SU-DHL-6 (cell line): ENCODE measurements at regions not wholly inside any gene's neighbourhood (a gene's known extent, or its start where the extent isn't known, plus 50 kb on each side); places are given as distances from the start of the nearest gene placed in this dataset.

Source experiments
- H2AFZ ChIP-seq: fragments of 200-600 bp; sonication (generic); 2 replicates; pipeline ENCODE4 v1.6.1; 2014; ENCODE audit warnings: low read depth, mild to moderate bottlenecking, moderate library complexity, mixed read lengths, antibody characterized with exemption, low read length; ENCODE audit not compliant: severe bottlenecking
- H3F3A ChIP-seq: fragments of 200-600 bp; shearing (Covaris generic); 2 replicates; pipeline ENCODE4 v1.6.0; 2016; ENCODE audit warnings: antibody characterized with exemption, mild to moderate bottlenecking; ENCODE audit not compliant: insufficient read depth
- H3K27ac ChIP-seq: fragments of 200-600 bp; sonication (generic); 2 replicates; pipeline ENCODE4 v1.5.1; 2016; ENCODE audit warnings: low read depth, mild to moderate bottlenecking, low read length, moderate library complexity, mixed read lengths
- H3K27me3 ChIP-seq: fragments of 200-600 bp; sonication (generic), shearing (Covaris generic); 2 replicates; pipeline ENCODE4 v1.6.0; 2014; ENCODE audit warnings: mild to moderate bottlenecking, low read length
- H3K36me3 ChIP-seq: fragments of 200-600 bp; sonication (generic); 2 replicates; pipeline ENCODE4 v1.6.1; 2014; ENCODE audit warnings: mild to moderate bottlenecking, low read length, mixed read lengths
- H3K4me2 ChIP-seq: fragments of 300-600, 200-600 bp; shearing (Covaris generic), sonication (generic); 2 replicates; pipeline ENCODE4 v1.6.0; 2014; ENCODE audit warnings: low read length, low read depth, mild to moderate bottlenecking; ENCODE audit not compliant: poor library complexity, severe bottlenecking
- H3K4me3 ChIP-seq: fragments of 200-600 bp; sonication (generic); 2 replicates; pipeline ENCODE4 v1.5.1; 2014; ENCODE audit warnings: antibody characterized with exemption, low read length, mild to moderate bottlenecking, mixed read lengths; ENCODE audit not compliant: insufficient read depth, poor library complexity, severe bottlenecking
- H3K79me2 ChIP-seq: fragments of 200-600 bp; sonication (generic); 2 replicates; pipeline ENCODE4 v1.6.1; 2014; ENCODE audit warnings: mild to moderate bottlenecking, low read length, moderate library complexity; ENCODE audit not compliant: insufficient read depth
- H3K9ac ChIP-seq: fragments of 200-600 bp; sonication (generic); 2 replicates; pipeline ENCODE4 v1.7.0; 2014; ENCODE audit warnings: mild to moderate bottlenecking, low read length
- H3K9me2 ChIP-seq: fragments of 200-600 bp; sonication (generic); replicated peaks from 2 replicates; pipeline ENCODE4 v1.6.1; 2014; ENCODE audit warnings: low read length; ENCODE audit not compliant: insufficient read depth
- H3K9me3 ChIP-seq: fragments of 200-600 bp; sonication (generic); 2 replicates; pipeline ENCODE4 v1.6.1; 2014; ENCODE audit warnings: low read length, mixed read lengths; ENCODE audit not compliant: insufficient read depth
- H4K20me1 ChIP-seq: fragments of 200-600 bp; sonication (generic); 2 replicates; pipeline ENCODE4 v1.6.1; 2014; ENCODE audit warnings: low read depth, mild to moderate bottlenecking, antibody characterized with exemption, low read length, moderate library complexity, mixed read lengths
- CTCF ChIP-seq: fragments of 200-600 bp; sonication (generic); IDR thresholded peaks from one replicate; pipeline ENCODE4 v1.5.1; 2017; ENCODE audit warnings: antibody characterized with exemption, mild to moderate bottlenecking, low read length, moderate library complexity; ENCODE audit not compliant: insufficient read depth, poor library complexity, severe bottlenecking
- EZH2phosphoT487 ChIP-seq: fragments of 200-600 bp; sonication (generic), shearing (Covaris generic); conservative IDR thresholded peaks from 2 replicates; pipeline ENCODE4 v1.6.1; 2018; ENCODE audit warnings: mild to moderate bottlenecking, antibody characterized with exemption, low read length, moderate library complexity, mixed read lengths

GRCh38 chr21:31394309-31394708, 50.2 kb upstream of the TIAM1 start:
- Histone ChIP-seq H3K9me3 (no peaks in the 10 kb centered on the region), H3K27ac (no peak overlapping the region)

More at GRCh38 chr21:31394309-31394708, 50.2 kb upstream of the TIAM1 start:
- TF ChIP-seq EZH2phosphoT487, result no peak
- TF ChIP-seq CTCF, result no peak
- Histone ChIP-seq H4K20me1 (no peaks in the 10 kb centered on the region), H3K9ac (no peak overlapping the region), H3K36me3 (no peaks in the 10 kb centered on the region), H3K4me2 (no peak overlapping the region), H3K27me3 (no peaks in the 10 kb centered on the region), H2AFZ (no peak overlapping the region), H3K9me2 (no peaks in the 10 kb centered on the region), H3F3A (no peaks in the 10 kb centered on the region), H3K79me2 (peaks cover 12% of the 10 kb centered on the region; the same call in 1 of the 2 replicates), H3K4me3 (no peak overlapping the region)
